Fibroblast of lung (primary cell): ENCODE measurements at regions not wholly inside any gene's neighbourhood (a gene's known extent, or its start where the extent isn't known, plus 50 kb on each side); places are given as distances from the start of the nearest gene placed in this dataset.

Source experiments
- DNase-seq, 2 donors: peaks; one replicate each; pipeline versions ENCODE4 v3.0.0 to v3.0.0-alpha.2; 2010; ENCODE audit warnings: low read depth in 2 of 2
- H2AFZ ChIP-seq: 2 replicates; pipeline ENCODE4 v1.5.1; 2012; ENCODE audit warnings: low read length, control low read depth, inconsistent platforms
- H3K27ac ChIP-seq: 2 replicates; pipeline ENCODE4 v1.5.1; 2011; ENCODE audit warnings: low read length, control low read depth; ENCODE audit not compliant: insufficient read depth
- H3K27me3 ChIP-seq: 2 replicates; pipeline ENCODE4 v1.5.1; 2011; ENCODE audit warnings: mild to moderate bottlenecking, low read length; ENCODE audit not compliant: control insufficient read depth, insufficient read depth
- H3K36me3 ChIP-seq: 2 replicates; pipeline ENCODE4 v1.5.1; 2011; ENCODE audit warnings: low read length; ENCODE audit not compliant: control insufficient read depth, insufficient read depth
- H3K4me1 ChIP-seq: 2 replicates; pipeline ENCODE4 v1.5.1; 2011; ENCODE audit warnings: low read length; ENCODE audit not compliant: control insufficient read depth, insufficient read depth; ENCODE audit errors: extremely low read depth
- H3K4me2 ChIP-seq: 2 replicates; pipeline ENCODE4 v1.5.1; 2011; ENCODE audit warnings: low read length, control low read depth; ENCODE audit not compliant: insufficient read depth; ENCODE audit errors: extremely low read depth
- H3K4me3 ChIP-seq, 4 experiments: fragments of 200-600 bp in 1 of 4; sonication (generic) in 1 of 4; replicated peaks in 1 of 4; 2 replicates each; pipeline ENCODE4 v1.5.1; 2011 to 2016; ENCODE audit warnings: low read length in 4 of 4, low read depth in 3 of 4, mild to moderate bottlenecking in 3 of 4, control low read depth in 2 of 4, inconsistent platforms in 1 of 4, mixed read lengths in 1 of 4; ENCODE audit not compliant: insufficient read depth in 1 of 4; ENCODE audit errors: control extremely low read depth in 1 of 4
- H3K79me2 ChIP-seq: 2 replicates; pipeline ENCODE4 v1.5.1; 2012; ENCODE audit warnings: mild to moderate bottlenecking, low read length, inconsistent platforms; ENCODE audit not compliant: control insufficient read depth, insufficient read depth
- H3K9ac ChIP-seq: 2 replicates; pipeline ENCODE4 v1.5.1; 2011; ENCODE audit warnings: mild to moderate bottlenecking, low read length, control low read depth; ENCODE audit not compliant: insufficient read depth
- H3K9me3 ChIP-seq: 2 replicates; pipeline ENCODE4 v1.5.1; 2012; ENCODE audit warnings: low read depth, low read length; ENCODE audit not compliant: control insufficient read depth, insufficient read depth
- H4K20me1 ChIP-seq: 2 replicates; pipeline ENCODE4 v1.5.1; 2011; ENCODE audit warnings: low read length; ENCODE audit not compliant: control insufficient read depth, insufficient read depth; ENCODE audit errors: extremely low read depth
- CTCF ChIP-seq, 2 donors: IDR thresholded peaks in 1 of 2; conservative IDR thresholded peaks in 1 of 2; 1 replicate in 1 of 2; 2 replicates in 1 of 2; pipeline ENCODE4 v1.5.1; 2011 to 2012; ENCODE audit warnings: low read length in 2 of 2, control low read depth in 1 of 2, inconsistent platforms in 1 of 2, low read depth in 1 of 2, mild to moderate bottlenecking in 1 of 2
- EZH2 ChIP-seq: IDR thresholded peaks from 2 replicates; pipeline ENCODE4 v1.5.1; 2012; ENCODE audit warnings: low read length, control low read depth, mild to moderate bottlenecking; ENCODE audit errors: missing control alignments

GRCh38 chr12:58774731-58775130, 145.6 kb downstream of the LRIG3 start:
- Histone ChIP-seq H3K27ac (no peak overlapping the region), H3K79me2 (no peaks in the 10 kb centered on the region), H3K27me3 (no peaks in the 10 kb centered on the region), H2AFZ (no peak overlapping the region), H3K9me3 (no peaks in the 10 kb centered on the region), H4K20me1 (no peaks in the 10 kb centered on the region), H3K9ac (no peak overlapping the region), H3K4me1 (no peaks in the 10 kb centered on the region), H3K4me3 (no peak overlapping the region), H3K36me3 (no peaks in the 10 kb centered on the region), H3K4me2 (no peak overlapping the region)
- no peak for DNase-seq
- TF ChIP-seq CTCF (conservative IDR thresholded peaks at IDR 0.05 in 1 of 2, IDR thresholded peaks at IDR 0.05 in 1 of 2; ENCODE audit: low read depth in 1 of 2, low read length in 2 of 2) (no peak), EZH2 (no peak)

- H3K79me2 ChIP-seq, result no peaks in the 10 kb centered on the region
- H3K9ac ChIP-seq, result no peak overlapping the region
- no peak overlapping the region for H3K4me2 ChIP-seq
- no peak overlapping the region for H3K4me3 ChIP-seq
- H3K27me3 ChIP-seq, result no peaks in the 10 kb centered on the region
- H4K20me1 ChIP-seq, result no peaks in the 10 kb centered on the region
- no peak overlapping the region for H2AFZ ChIP-seq
- no peak overlapping the region for H3K27ac ChIP-seq
- no peak for DNase-seq
- H3K36me3 ChIP-seq, result no peaks in the 10 kb centered on the region
- TF ChIP-seq EZH2 (no peak), CTCF (conservative IDR thresholded peaks at IDR 0.05 in 1 of 2, IDR thresholded peaks at IDR 0.05 in 1 of 2; ENCODE audit: low read depth in 1 of 2, low read length in 2 of 2) (no peak)
- H3K4me1 ChIP-seq, result no peaks in the 10 kb centered on the region
- H3K9me3 ChIP-seq, result no peaks in the 10 kb centered on the region
Observed at GRCh38 chr12:58775396-58775795, 144.9 kb downstream of the LRIG3 start.

- no peak overlapping the region for H3K9ac ChIP-seq
- no peak overlapping the region for H2AFZ ChIP-seq
- no peak overlapping the region for H3K4me3 ChIP-seq
- no peak overlapping the region for H3K4me2 ChIP-seq
- H3K36me3 ChIP-seq, result no peaks in the 10 kb centered on the region
- no peaks in the 10 kb centered on the region for H4K20me1 ChIP-seq
- no peaks in the 10 kb centered on the region for H3K4me1 ChIP-seq
- no peak for DNase-seq
- H3K27me3 ChIP-seq, result no peaks in the 10 kb centered on the region
- no peaks in the 10 kb centered on the region for H3K79me2 ChIP-seq
- TF ChIP-seq CTCF (conservative IDR thresholded peaks at IDR 0.05 in 1 of 2, IDR thresholded peaks at IDR 0.05 in 1 of 2; ENCODE audit: low read depth in 1 of 2, low read length in 2 of 2) (no peak), EZH2 (no peak)
- no peak overlapping the region for H3K27ac ChIP-seq
- no peaks in the 10 kb centered on the region for H3K9me3 ChIP-seq
Observed at GRCh38 chr12:58776144-58776543, 144.2 kb downstream of the LRIG3 start.
